A549 (cell line): ENCODE measurements at regions not wholly inside any gene's neighbourhood (a gene's known extent, or its start where the extent isn't known, plus 50 kb on each side); places are given as distances from the start of the nearest gene placed in this dataset.

Experiments used
- CHD2 ChIP-seq: fragments of 150-350 bp; IDR thresholded peaks from 2 replicates; pipeline ENCODE4 v1.6.1; 2014; ENCODE audit warnings: low read length; ENCODE audit not compliant: partially characterized antibody
- MYC ChIP-seq: IDR thresholded peaks from 2 replicates; pipeline ENCODE4 v1.6.1; 2012; ENCODE audit warnings: mild to moderate bottlenecking, inconsistent platforms, low read length, improper control_type of control experiment, borderline replicate concordance
- ZSCAN20 ChIP-seq: fragments of 250-450 bp; sonication (Bioruptor Pico); IDR thresholded peaks from 2 replicates; pipeline ENCODE4 v1.8.0; 2022; ENCODE audit warnings: mild to moderate bottlenecking, moderate library complexity
- TF ChIP-seq, protein P1 (sequence below): fragments of >200 bp; sonication (Bioruptor Twin); formaldehyde crosslinking; IDR thresholded peaks from 3 replicates; pipeline ENCODE4 v1.5.1; 2016
- TF ChIP-seq, protein P2 (sequence below): fragments of >200 bp; sonication (Bioruptor Twin); formaldehyde crosslinking; IDR thresholded peaks from 3 replicates; pipeline ENCODE4 v1.6.1; 2016
- TF ChIP-seq, protein P3 (sequence below): fragments of 150-350 bp; IDR thresholded peaks from 2 replicates; pipeline ENCODE4 v1.6.1; 2014; ENCODE audit warnings: low read depth, mild to moderate bottlenecking, low read length

DNA sequence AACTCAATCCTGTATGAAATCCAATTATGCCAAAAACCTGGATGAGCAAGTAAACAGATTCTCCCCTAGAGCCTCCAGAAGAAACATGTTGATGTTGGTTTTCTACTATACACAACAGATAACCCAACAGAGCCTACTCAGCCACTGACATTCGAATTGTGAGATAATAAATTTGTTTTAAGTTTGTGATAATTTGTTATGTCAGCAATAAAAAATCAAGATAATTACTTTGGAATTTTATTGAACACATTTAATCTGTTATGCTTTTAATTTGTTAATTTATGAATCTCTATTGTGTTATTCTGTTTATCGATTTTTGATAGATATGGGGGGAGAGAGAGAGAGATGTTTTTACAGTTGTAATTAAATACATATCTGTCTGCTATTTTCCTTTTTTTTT lies 1016.1 kb upstream of the PCDH7 start:
- TF ChIP-seq, protein P1, sequence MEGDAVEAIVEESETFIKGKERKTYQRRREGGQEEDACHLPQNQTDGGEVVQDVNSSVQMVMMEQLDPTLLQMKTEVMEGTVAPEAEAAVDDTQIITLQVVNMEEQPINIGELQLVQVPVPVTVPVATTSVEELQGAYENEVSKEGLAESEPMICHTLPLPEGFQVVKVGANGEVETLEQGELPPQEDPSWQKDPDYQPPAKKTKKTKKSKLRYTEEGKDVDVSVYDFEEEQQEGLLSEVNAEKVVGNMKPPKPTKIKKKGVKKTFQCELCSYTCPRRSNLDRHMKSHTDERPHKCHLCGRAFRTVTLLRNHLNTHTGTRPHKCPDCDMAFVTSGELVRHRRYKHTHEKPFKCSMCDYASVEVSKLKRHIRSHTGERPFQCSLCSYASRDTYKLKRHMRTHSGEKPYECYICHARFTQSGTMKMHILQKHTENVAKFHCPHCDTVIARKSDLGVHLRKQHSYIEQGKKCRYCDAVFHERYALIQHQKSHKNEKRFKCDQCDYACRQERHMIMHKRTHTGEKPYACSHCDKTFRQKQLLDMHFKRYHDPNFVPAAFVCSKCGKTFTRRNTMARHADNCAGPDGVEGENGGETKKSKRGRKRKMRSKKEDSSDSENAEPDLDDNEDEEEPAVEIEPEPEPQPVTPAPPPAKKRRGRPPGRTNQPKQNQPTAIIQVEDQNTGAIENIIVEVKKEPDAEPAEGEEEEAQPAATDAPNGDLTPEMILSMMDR: no peak
- TF ChIP-seq MYC (no peak), ZSCAN20 (no peak), CHD2 (no peak)
- TF ChIP-seq, protein P2, sequence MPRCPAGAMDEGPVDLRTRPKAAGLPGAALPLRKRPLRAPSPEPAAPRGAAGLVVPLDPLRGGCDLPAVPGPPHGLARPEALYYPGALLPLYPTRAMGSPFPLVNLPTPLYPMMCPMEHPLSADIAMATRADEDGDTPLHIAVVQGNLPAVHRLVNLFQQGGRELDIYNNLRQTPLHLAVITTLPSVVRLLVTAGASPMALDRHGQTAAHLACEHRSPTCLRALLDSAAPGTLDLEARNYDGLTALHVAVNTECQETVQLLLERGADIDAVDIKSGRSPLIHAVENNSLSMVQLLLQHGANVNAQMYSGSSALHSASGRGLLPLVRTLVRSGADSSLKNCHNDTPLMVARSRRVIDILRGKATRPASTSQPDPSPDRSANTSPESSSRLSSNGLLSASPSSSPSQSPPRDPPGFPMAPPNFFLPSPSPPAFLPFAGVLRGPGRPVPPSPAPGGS: no peak
- TF ChIP-seq, protein P3, sequence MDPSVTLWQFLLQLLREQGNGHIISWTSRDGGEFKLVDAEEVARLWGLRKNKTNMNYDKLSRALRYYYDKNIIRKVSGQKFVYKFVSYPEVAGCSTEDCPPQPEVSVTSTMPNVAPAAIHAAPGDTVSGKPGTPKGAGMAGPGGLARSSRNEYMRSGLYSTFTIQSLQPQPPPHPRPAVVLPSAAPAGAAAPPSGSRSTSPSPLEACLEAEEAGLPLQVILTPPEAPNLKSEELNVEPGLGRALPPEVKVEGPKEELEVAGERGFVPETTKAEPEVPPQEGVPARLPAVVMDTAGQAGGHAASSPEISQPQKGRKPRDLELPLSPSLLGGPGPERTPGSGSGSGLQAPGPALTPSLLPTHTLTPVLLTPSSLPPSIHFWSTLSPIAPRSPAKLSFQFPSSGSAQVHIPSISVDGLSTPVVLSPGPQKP: no peak
